ENCODE measurements at regions not wholly inside any gene's neighbourhood (a gene's known extent, or its start where the extent isn't known, plus 50 kb on each side); places are given as distances from the start of the nearest gene placed in this dataset.

GRCh38 chr9:129351058-129351641 lies 173.1 kb upstream of the IER5L start:
- peak in 1 of 3 experiments; percentile 5; a peak in 1 of 4 replicates for TF ChIP-seq CTCF (IDR thresholded peaks at IDR 0.05; ENCODE audit: control extremely low read depth in 1 of 3, insufficient read depth in 1 of 3, low read depth in 1 of 3, low read length in 3 of 3)
- TF ChIP-seq JUND (IDR thresholded peaks at IDR 0.05; ENCODE audit: low read length), result no peak
- no peak for TF ChIP-seq CBX5 (IDR thresholded peaks at IDR 0.05; ENCODE audit: low read depth, low read length)
